Keratinocyte (primary cell): ENCODE measurements at regions not wholly inside any gene's neighbourhood (a gene's known extent, or its start where the extent isn't known, plus 50 kb on each side); places are given as distances from the start of the nearest gene placed in this dataset.

Source experiments
- EZH2 ChIP-seq: IDR thresholded peaks from one replicate; pipeline ENCODE4 v1.6.1; 2012; ENCODE audit warnings: inconsistent platforms, mild to moderate bottlenecking, low read length, moderate library complexity
- TF ChIP-seq, protein P1 (sequence below), 3 experiments: IDR thresholded peaks in 1 of 3; conservative IDR thresholded peaks in 1 of 3; optimal IDR thresholded peaks in 1 of 3; 2 replicates in 2 of 3; 3 replicates in 1 of 3; pipeline versions ENCODE3 to v1.5.1; 2011; ENCODE audit warnings: low read length in 3 of 3, mild to moderate bottlenecking in 3 of 3, moderate library complexity in 2 of 3, control low read depth in 1 of 3, inconsistent platforms in 1 of 3; ENCODE audit not compliant: insufficient read depth in 2 of 3; ENCODE audit errors: extremely low read depth in 1 of 3

DNA sequence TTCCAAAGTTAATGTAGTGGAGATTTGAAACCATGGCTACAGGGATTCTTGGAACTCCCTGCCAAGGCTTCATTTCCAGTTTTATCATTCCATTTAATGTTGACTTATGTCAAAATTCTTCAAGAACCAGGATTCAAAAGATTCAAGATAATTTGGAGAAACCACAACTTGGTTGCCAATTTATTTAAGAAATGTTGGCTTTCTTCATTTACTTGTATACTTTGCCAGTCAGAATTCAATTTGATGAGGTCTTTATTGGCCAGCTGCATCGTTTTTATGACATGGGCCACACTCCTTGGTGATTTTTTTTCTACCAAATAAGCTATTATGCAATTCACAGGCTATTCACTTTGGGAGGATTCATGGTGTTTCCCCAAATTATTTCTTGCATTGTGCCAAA is 53.1 kb upstream of the RASEF start:
- TF ChIP-seq, protein P1, sequence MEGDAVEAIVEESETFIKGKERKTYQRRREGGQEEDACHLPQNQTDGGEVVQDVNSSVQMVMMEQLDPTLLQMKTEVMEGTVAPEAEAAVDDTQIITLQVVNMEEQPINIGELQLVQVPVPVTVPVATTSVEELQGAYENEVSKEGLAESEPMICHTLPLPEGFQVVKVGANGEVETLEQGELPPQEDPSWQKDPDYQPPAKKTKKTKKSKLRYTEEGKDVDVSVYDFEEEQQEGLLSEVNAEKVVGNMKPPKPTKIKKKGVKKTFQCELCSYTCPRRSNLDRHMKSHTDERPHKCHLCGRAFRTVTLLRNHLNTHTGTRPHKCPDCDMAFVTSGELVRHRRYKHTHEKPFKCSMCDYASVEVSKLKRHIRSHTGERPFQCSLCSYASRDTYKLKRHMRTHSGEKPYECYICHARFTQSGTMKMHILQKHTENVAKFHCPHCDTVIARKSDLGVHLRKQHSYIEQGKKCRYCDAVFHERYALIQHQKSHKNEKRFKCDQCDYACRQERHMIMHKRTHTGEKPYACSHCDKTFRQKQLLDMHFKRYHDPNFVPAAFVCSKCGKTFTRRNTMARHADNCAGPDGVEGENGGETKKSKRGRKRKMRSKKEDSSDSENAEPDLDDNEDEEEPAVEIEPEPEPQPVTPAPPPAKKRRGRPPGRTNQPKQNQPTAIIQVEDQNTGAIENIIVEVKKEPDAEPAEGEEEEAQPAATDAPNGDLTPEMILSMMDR (optimal IDR thresholded peaks at IDR 0.05 in 1 of 3, IDR thresholded peaks at IDR 0.05 in 1 of 3, conservative IDR thresholded peaks at IDR 0.05 in 1 of 3; ENCODE audit: extremely low read depth in 1 of 3, insufficient read depth in 2 of 3, low read length in 3 of 3) = no peak
- TF ChIP-seq EZH2 = no peak
